ENCODE measurements at regions not wholly inside any gene's neighbourhood (a gene's known extent, or its start where the extent isn't known, plus 50 kb on each side); places are given as distances from the start of the nearest gene placed in this dataset.

- no peak for TF ChIP-seq CTCF (IDR thresholded peaks at IDR 0.05)
- peaks cover 2% of the 10 kb centered on the region for H3K4me1 Mint-ChIP-seq
- no peak for DNase-seq
- peaks cover 43% of the 10 kb centered on the region for H3K27me3 Mint-ChIP-seq (ENCODE audit: low read depth, poor library complexity)
- no peaks in the 10 kb centered on the region for H3K36me3 Mint-ChIP-seq (ENCODE audit: low read depth)
- H3K9me3 Mint-ChIP-seq = no peaks in the 10 kb centered on the region
- H3K27ac Mint-ChIP-seq = no peak overlapping the region
- no peak overlapping the region for H3K4me3 Mint-ChIP-seq
Measured at GRCh38 chr11:19541521-19542049, 171.1 kb upstream of the NAV2 start.

DNA sequence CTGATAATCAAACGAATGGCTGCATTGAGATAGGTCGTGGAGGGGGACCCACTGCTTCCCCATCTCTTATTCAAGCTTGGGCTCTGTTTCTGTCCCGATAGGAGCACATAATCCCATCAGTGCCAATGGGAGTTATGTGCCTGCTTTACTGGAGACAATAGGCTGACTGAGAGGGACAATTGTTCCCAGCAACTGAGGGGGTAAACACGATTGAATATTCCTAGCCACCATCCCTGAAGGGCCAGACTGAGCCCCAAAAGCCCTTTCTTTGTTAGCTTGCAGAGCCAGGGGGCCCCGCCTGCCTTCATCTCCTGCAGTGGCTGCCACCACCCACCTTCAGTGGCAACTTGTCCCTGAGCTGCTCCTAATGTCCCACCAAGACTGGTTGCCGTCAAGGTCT, 172.8 kb upstream of the NAV2 start:
- no peak overlapping the region for H3K4me3 Mint-ChIP-seq
- H3K9me3 Mint-ChIP-seq = no peaks in the 10 kb centered on the region
- no peaks in the 10 kb centered on the region for H3K36me3 Mint-ChIP-seq (ENCODE audit: low read depth)
- peaks cover 31% of the 10 kb centered on the region for H3K27me3 Mint-ChIP-seq (ENCODE audit: low read depth, poor library complexity)
- no peak for DNase-seq
- TF ChIP-seq CTCF (IDR thresholded peaks at IDR 0.05) = no peak
- H3K27ac Mint-ChIP-seq = no peak overlapping the region
- peaks cover 10% of the 10 kb centered on the region for H3K4me1 Mint-ChIP-seq

DNA sequence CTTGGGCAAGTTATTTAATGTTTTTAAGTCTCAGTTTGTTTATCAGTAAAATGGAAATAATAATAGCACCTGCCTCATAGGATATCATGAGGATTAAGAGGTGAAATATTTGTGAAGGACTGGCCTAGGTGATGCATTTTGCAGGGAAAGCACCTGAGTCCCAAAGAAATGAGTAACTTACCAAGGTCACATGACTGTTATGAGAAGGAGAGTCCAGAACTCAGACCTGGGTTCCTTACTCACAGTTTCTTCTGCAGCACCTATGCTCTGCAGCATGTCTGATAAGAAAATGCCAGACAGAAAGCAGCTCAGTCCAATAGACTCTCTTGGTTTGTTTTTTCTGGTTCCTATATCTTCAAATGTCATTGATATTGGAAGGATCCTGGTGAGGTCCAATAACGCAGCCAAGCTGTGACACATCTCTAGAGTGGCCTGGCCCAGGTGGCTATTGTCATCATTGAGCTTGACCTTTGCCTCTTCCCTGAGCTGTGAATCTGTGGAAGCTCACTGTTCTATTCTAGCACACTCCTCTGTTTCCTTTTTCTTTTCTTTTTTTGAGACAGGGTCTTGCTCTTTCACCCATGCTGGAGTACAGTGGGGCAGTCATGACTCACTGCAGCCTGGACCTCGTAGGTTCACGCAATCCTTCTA, 174.7 kb upstream of the NAV2 start:
- no peaks in the 10 kb centered on the region for H3K36me3 Mint-ChIP-seq (ENCODE audit: low read depth)
- peaks cover 25% of the 10 kb centered on the region for H3K27me3 Mint-ChIP-seq (ENCODE audit: low read depth, poor library complexity)
- H3K27ac Mint-ChIP-seq = no peak overlapping the region
- no peak for DNase-seq
- H3K4me3 Mint-ChIP-seq = no peak overlapping the region
- H3K9me3 Mint-ChIP-seq = peaks cover 4% of the 10 kb centered on the region
- no peak for TF ChIP-seq CTCF (IDR thresholded peaks at IDR 0.05)
- peaks cover 10% of the 10 kb centered on the region for H3K4me1 Mint-ChIP-seq

GRCh38 chr11:19536131-19536530, 176.5 kb upstream of the NAV2 start:
- H3K27ac Mint-ChIP-seq = no peak overlapping the region
- peaks cover 10% of the 10 kb centered on the region for H3K4me1 Mint-ChIP-seq
- no peak for DNase-seq
- peaks cover 21% of the 10 kb centered on the region for H3K27me3 Mint-ChIP-seq (ENCODE audit: low read depth, poor library complexity)
- TF ChIP-seq CTCF (IDR thresholded peaks at IDR 0.05) = no peak
- H3K4me3 Mint-ChIP-seq = no peak overlapping the region
- no peaks in the 10 kb centered on the region for H3K36me3 Mint-ChIP-seq (ENCODE audit: low read depth)
- peaks cover 4% of the 10 kb centered on the region for H3K9me3 Mint-ChIP-seq

DNA sequence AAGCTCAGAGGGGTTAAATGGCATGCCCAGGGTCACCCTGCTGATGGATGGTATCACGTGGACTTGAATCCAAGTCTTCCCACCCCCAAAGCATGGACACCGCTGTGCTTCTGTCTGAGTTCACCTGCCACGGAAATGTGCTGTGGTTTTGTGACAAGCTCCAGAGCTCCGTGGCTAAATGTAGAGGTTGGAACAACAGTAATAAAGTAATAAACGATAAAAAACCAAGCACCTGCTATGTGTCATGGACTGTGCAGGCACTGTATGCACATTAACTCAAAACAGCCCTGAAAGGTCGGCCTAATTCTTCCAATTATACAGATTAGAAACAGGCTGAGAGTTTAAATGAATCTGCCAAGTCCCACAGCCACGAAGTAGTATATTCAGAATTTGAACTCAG, 182.1 kb upstream of the NAV2 start:
- Mint-ChIP-seq H3K36me3 (ENCODE audit: low read depth) (no peaks in the 10 kb centered on the region), H3K4me1 (peaks cover 6% of the 10 kb centered on the region), H3K4me3 (no peak overlapping the region), H3K27me3 (ENCODE audit: low read depth, poor library complexity) (peaks cover 31% of the 10 kb centered on the region), H3K9me3 (peaks cover 4% of the 10 kb centered on the region), H3K27ac (no peak overlapping the region)
- no peak for TF ChIP-seq CTCF (IDR thresholded peaks at IDR 0.05)
- DNase-seq = no peak

GRCh38 chr11:19526119-19526518, 186.5 kb upstream of the NAV2 start:
- H3K4me1 Mint-ChIP-seq = peaks cover 20% of the 10 kb centered on the region
- H3K27ac Mint-ChIP-seq = no peak overlapping the region
- no peak for DNase-seq
- H3K36me3 Mint-ChIP-seq (ENCODE audit: low read depth) = no peaks in the 10 kb centered on the region
- H3K4me3 Mint-ChIP-seq = no peak overlapping the region
- no peak for TF ChIP-seq CTCF (IDR thresholded peaks at IDR 0.05)
- no peaks in the 10 kb centered on the region for H3K9me3 Mint-ChIP-seq
- H3K27me3 Mint-ChIP-seq (ENCODE audit: low read depth, poor library complexity) = peaks cover 30% of the 10 kb centered on the region

Data from nephron progenitor cell (in vitro differentiated cells).